ENCODE measurements at regions not wholly inside any gene's neighbourhood (a gene's known extent, or its start where the extent isn't known, plus 50 kb on each side); places are given as distances from the start of the nearest gene placed in this dataset.

- no peak for DNase-seq (ENCODE audit: extremely low read depth in 1 of 2, low read depth in 1 of 2)
Measured at GRCh38 chr14:61891810-61892209, 129.6 kb downstream of the SNAPC1 start.

GRCh38 chr14:61893371-61893940 lies 131.2 kb downstream of the SNAPC1 start:
- no peak for DNase-seq (ENCODE audit: extremely low read depth in 1 of 2, low read depth in 1 of 2)

- DNase-seq (ENCODE audit: extremely low read depth in 1 of 2, low read depth in 1 of 2): peak; percentile 14 to 45
Measured at GRCh38 chr14:61894452-61895077, 132.3 kb downstream of the SNAPC1 start.

GRCh38 chr14:61897300-61897699 lies 135.1 kb downstream of the SNAPC1 start:
- DNase-seq (ENCODE audit: extremely low read depth in 1 of 2, low read depth in 1 of 2): no peak

- no peak for DNase-seq (ENCODE audit: extremely low read depth in 1 of 2, low read depth in 1 of 2)
Measured at GRCh38 chr14:61898568-61898967, 136.3 kb downstream of the SNAPC1 start.

- no peak for DNase-seq (ENCODE audit: extremely low read depth in 1 of 2, low read depth in 1 of 2)
Measured at GRCh38 chr14:61899497-61899896, 137.3 kb downstream of the SNAPC1 start.

GRCh38 chr14:61904946-61905345 lies 142.7 kb downstream of the SNAPC1 start:
- DNase-seq (ENCODE audit: extremely low read depth in 1 of 2, low read depth in 1 of 2): no peak

GRCh38 chr14:61911574-61911973 lies 149.4 kb downstream of the SNAPC1 start:
- no peak for DNase-seq (ENCODE audit: extremely low read depth in 1 of 2, low read depth in 1 of 2)

GRCh38 chr14:61918998-61919397 lies 156.8 kb downstream of the SNAPC1 start:
- no peak for DNase-seq (ENCODE audit: extremely low read depth in 1 of 2, low read depth in 1 of 2)

GRCh38 chr14:61923348-61923747 lies 161.1 kb downstream of the SNAPC1 start:
- no peak for DNase-seq (ENCODE audit: extremely low read depth in 1 of 2, low read depth in 1 of 2)

- no peak for DNase-seq (ENCODE audit: extremely low read depth in 1 of 2, low read depth in 1 of 2)
Measured at GRCh38 chr14:61925043-61925442, 162.8 kb downstream of the SNAPC1 start.

- no peak for DNase-seq (ENCODE audit: extremely low read depth in 1 of 2, low read depth in 1 of 2)
Measured at GRCh38 chr14:61925732-61926435, 163.7 kb downstream of the SNAPC1 start.

- DNase-seq (ENCODE audit: extremely low read depth in 1 of 2, low read depth in 1 of 2): no peak
Measured at GRCh38 chr14:61927060-61927459, 164.8 kb downstream of the SNAPC1 start.

GRCh38 chr14:61927520-61927919 lies 165.3 kb downstream of the SNAPC1 start:
- DNase-seq (ENCODE audit: extremely low read depth in 1 of 2, low read depth in 1 of 2): no peak

- no peak for DNase-seq (ENCODE audit: extremely low read depth in 1 of 2, low read depth in 1 of 2)
Measured at GRCh38 chr14:61928300-61928699, 166.1 kb downstream of the SNAPC1 start.

- no peak for DNase-seq (ENCODE audit: extremely low read depth in 1 of 2, low read depth in 1 of 2)
Measured at GRCh38 chr14:61928701-61929100, 166.5 kb downstream of the SNAPC1 start.

- no peak for DNase-seq (ENCODE audit: extremely low read depth in 1 of 2, low read depth in 1 of 2)
Measured at GRCh38 chr14:61929651-61930050, 167.4 kb downstream of the SNAPC1 start.

GRCh38 chr14:61930101-61930857 lies 168.1 kb downstream of the SNAPC1 start:
- no peak for DNase-seq (ENCODE audit: extremely low read depth in 1 of 2, low read depth in 1 of 2)

GRCh38 chr14:61932974-61933373 lies 170.8 kb downstream of the SNAPC1 start:
- no peak for DNase-seq (ENCODE audit: extremely low read depth in 1 of 2, low read depth in 1 of 2)

- DNase-seq (ENCODE audit: extremely low read depth in 1 of 2, low read depth in 1 of 2): no peak
Measured at GRCh38 chr14:61934385-61934784, 172.2 kb downstream of the SNAPC1 start.

- DNase-seq (ENCODE audit: extremely low read depth in 1 of 2, low read depth in 1 of 2): no peak
Measured at GRCh38 chr14:61939776-61940175, 177.6 kb downstream of the SNAPC1 start.
